ENCODE measurements at regions not wholly inside any gene's neighbourhood (a gene's known extent, or its start where the extent isn't known, plus 50 kb on each side); places are given as distances from the start of the nearest gene placed in this dataset.
A peak's percentile ranks its signal among the peaks of the same experiment; 100 is the strongest.

DNA sequence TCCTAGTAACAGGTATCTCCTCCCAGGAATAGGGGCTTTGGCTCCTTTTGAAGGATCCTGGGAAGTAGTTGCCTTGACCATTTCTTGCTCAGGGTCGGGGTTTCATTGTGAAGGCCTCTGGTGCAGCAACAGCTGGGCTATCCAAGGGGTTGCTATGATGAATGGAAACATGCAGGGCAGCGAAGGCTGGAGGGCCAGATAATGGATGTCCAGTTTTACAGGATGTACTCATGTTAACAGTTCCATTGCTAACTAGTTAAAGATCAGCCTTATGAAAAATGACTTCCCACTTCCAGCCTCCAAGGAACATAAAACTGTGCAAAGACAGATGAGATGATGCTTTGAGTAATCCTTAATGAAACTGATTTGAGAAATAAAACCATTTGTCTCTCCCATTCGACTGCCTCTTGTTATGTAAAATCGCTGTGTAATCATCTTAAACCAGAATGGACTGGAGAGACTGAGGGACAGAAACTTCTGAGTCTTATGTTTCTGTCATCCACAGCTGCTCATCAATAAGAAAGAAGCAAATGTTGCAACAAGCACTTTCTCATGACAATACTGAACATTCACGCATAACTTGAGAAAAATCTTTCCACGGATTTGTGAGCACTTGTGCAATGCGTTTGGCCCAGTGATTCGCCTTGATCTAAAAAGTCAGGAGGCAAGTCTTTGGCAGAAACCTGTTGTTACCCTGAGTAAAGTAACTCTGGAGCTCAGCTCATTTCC is 473.5 kb upstream of the RGMA start:
- DNase-seq, result peak; percentile 49 to 51
- no peak overlapping the region for H3K4me3 ChIP-seq
- no peaks in the 10 kb centered on the region for H3K9me3 ChIP-seq
- no peaks in the 10 kb centered on the region for H3K27me3 ChIP-seq
- peak overlapping the region in 1 of 2 donors; percentile 22 for H3K27ac ChIP-seq
- intact Hi-C loops (cut with DNase I; ENCODE audit: low total_unique reads), result no loop called here
- TF ChIP-seq, protein P1, sequence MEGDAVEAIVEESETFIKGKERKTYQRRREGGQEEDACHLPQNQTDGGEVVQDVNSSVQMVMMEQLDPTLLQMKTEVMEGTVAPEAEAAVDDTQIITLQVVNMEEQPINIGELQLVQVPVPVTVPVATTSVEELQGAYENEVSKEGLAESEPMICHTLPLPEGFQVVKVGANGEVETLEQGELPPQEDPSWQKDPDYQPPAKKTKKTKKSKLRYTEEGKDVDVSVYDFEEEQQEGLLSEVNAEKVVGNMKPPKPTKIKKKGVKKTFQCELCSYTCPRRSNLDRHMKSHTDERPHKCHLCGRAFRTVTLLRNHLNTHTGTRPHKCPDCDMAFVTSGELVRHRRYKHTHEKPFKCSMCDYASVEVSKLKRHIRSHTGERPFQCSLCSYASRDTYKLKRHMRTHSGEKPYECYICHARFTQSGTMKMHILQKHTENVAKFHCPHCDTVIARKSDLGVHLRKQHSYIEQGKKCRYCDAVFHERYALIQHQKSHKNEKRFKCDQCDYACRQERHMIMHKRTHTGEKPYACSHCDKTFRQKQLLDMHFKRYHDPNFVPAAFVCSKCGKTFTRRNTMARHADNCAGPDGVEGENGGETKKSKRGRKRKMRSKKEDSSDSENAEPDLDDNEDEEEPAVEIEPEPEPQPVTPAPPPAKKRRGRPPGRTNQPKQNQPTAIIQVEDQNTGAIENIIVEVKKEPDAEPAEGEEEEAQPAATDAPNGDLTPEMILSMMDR (IDR thresholded peaks at IDR 0.05), result no peak
- H3K36me3 ChIP-seq, result no peaks in the 10 kb centered on the region
- H3K4me1 ChIP-seq, result no peaks in the 10 kb centered on the region

DNA sequence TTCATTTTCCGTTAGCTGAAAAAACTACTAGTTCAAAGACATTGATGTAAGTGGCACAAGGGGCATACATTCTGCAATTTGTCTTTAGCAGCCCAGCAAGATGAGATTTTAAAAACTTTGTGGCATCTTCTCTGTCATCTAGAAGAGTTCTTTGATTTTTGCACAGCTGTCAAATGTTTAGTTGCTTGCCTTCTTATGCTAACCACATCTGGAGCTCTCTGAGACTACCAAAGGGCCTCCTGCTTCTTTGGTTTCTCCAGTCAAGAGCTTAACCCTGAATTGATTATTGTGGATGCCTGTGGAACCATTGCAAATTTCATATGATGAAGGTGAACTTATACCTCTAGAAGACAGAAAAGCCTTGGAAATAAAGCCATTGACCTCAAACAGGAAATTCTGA is 468.7 kb upstream of the RGMA start:
- H3K27me3 ChIP-seq, result no peaks in the 10 kb centered on the region
- no peak for DNase-seq
- no peaks in the 10 kb centered on the region for H3K36me3 ChIP-seq
- no peaks in the 10 kb centered on the region for H3K4me1 ChIP-seq
- no peak overlapping the region for H3K4me3 ChIP-seq
- no peaks in the 10 kb centered on the region for H3K9me3 ChIP-seq
- intact Hi-C loops (cut with DNase I; ENCODE audit: low total_unique reads), result no loop called here
- no peak overlapping the region for H3K27ac ChIP-seq
- TF ChIP-seq, protein P1 (IDR thresholded peaks at IDR 0.05), result no peak
- no peak for TF ChIP-seq POLR2A (IDR thresholded peaks at IDR 0.05)

DNA sequence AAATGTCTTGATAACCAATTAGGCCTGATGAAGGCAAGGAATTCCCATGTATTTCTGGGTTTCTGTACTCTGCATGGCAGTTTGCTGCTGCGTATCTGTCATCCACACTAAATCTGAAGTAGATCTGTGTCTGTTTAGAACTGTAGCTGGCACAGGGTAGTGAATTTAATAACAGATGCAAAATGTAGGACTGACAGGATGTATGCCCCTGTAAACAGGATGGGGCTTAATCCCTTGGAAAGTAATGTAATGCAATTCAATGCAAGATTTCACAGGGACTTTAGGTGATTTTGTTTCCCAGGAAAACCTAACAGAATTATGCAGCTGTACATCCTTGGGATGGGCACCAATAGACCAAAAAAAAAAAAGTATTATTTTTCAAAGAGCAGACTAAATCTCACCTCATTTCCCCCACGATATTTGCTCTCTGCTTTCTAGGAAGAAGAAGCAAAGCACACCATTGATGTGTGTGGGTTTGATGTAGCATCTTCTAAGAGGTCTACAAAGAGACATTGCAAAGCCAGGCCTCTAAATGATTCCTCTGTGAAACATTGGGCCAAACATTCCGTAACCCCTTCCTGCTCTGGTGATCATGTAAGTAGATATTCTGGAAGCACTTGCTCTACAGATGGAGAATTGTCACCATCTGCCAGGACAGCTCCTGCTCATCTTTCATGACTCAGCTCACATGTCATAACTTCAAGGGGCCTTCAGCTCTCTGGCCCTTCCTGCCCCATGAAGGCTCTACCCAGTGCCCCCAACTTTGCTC is 464.3 kb upstream of the RGMA start:
- H3K27ac ChIP-seq, result no peak overlapping the region
- H3K9me3 ChIP-seq, result no peaks in the 10 kb centered on the region
- H3K27me3 ChIP-seq, result no peaks in the 10 kb centered on the region
- TF ChIP-seq, protein P1 (IDR thresholded peaks at IDR 0.05), result no peak
- no peak for TF ChIP-seq POLR2A (IDR thresholded peaks at IDR 0.05)
- intact Hi-C loops (cut with DNase I; ENCODE audit: low total_unique reads), result no loop called here
- no peak overlapping the region for H3K4me3 ChIP-seq
- no peaks in the 10 kb centered on the region for H3K36me3 ChIP-seq
- no peaks in the 10 kb centered on the region for H3K4me1 ChIP-seq
- no peak for DNase-seq

DNA sequence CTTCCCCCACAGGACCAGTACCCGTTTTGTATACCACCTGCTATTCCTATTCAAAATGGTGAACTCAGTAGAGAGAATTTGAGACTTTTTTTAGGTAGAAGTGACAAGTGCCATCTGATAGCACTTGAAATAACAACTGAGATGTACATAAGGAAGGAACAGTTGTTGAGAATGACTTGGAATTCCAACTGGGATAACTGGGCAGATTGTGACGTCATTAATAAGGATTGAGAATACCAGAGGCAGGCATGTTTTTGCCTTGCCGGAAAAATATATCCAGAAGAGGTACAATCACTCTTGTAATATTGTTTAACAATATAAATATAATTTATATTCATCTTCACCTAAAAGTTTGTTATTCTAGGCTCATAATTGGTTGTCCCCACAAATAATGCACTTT is 454.1 kb upstream of the RGMA start:
- no peaks in the 10 kb centered on the region for H3K36me3 ChIP-seq
- H3K4me3 ChIP-seq, result no peak overlapping the region
- H3K4me1 ChIP-seq, result no peaks in the 10 kb centered on the region
- DNase-seq, result no peak
- H3K27me3 ChIP-seq, result no peaks in the 10 kb centered on the region
- no peak for TF ChIP-seq POLR2A (IDR thresholded peaks at IDR 0.05)
- TF ChIP-seq, protein P1 (IDR thresholded peaks at IDR 0.05), result no peak
- peaks cover 0 to 2% of the 10 kb centered on the region in 2 donors for H3K9me3 ChIP-seq
- intact Hi-C loops (cut with DNase I; ENCODE audit: low total_unique reads), result no loop called here
- H3K27ac ChIP-seq, result no peak overlapping the region

DNA sequence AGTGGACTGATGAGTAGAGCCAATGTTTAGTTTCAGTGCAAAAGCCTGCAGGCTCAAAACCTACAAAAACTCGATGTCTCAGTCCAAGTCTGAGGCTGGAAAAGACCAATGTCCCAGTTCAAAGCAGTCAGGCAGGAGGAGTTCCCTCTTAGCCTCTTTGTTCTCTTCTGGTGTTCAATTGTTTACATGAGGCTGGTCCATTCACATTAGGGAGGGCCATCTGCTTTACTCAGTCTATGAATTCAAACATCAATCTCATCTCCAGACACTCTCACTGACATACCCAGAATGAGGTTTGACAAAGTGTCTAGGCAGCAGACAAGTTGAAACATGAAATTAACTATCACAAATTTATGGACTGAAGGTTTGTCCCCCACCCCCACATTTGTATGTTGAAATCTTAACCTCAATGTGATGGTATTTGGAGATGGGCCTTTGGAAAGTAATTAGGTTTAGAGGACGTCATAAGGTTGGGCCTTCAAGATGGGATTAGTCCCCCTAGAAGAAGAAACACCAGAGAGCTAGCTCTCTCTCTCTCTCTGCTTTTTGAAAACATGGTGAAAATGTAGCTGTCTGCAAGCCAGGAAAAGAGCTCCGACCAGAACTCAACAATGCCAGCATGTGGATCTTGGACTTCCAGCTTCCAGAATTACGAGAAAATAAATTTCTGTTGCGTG is 438.5 kb upstream of the RGMA start:
- TF ChIP-seq, protein P1 (IDR thresholded peaks at IDR 0.05), result no peak
- no peak for TF ChIP-seq POLR2A (IDR thresholded peaks at IDR 0.05)
- no peak for DNase-seq
- Histone ChIP-seq H3K36me3 (no peaks in the 10 kb centered on the region), H3K27me3 (no peaks in the 10 kb centered on the region), H3K4me1 (no peaks in the 10 kb centered on the region), H3K4me3 (no peak overlapping the region), H3K27ac (no peak overlapping the region), H3K9me3 (no peaks in the 10 kb centered on the region)
- intact Hi-C loops (cut with DNase I; ENCODE audit: low total_unique reads), result no loop called here

Measured in uterus (tissue), 3 donors.